Left ventricle myocardium inferior (tissue), 1 donor: ENCODE measurements at regions not wholly inside any gene's neighbourhood (a gene's known extent, or its start where the extent isn't known, plus 50 kb on each side); places are given as distances from the start of the nearest gene placed in this dataset.

ENCODE experiments used
- DNase-seq: peaks from one replicate; pipeline ENCODE4 v3.0.0-alpha.2; 2020
- H3K27ac ChIP-seq: fragments of 200-600 bp; replicated peaks from 2 replicates; pipeline ENCODE4 v1.8.0; 2021
- H3K27me3 ChIP-seq: fragments of 200-600 bp; 2 replicates; pipeline ENCODE4 v1.8.0; 2021; ENCODE audit warnings: low read depth
- H3K36me3 ChIP-seq: fragments of 200-600 bp; 2 replicates; pipeline ENCODE4 v1.8.0; 2021
- H3K4me1 ChIP-seq: fragments of 200-600 bp; 2 replicates; pipeline ENCODE4 v1.8.0; 2021
- H3K4me3 ChIP-seq: fragments of 200-600 bp; 2 replicates; pipeline ENCODE4 v1.8.0; 2021; ENCODE audit warnings: mild to moderate bottlenecking, moderate library complexity
- H3K9me3 ChIP-seq: fragments of 200-600 bp; replicated peaks from 2 replicates; pipeline ENCODE4 v1.8.0; 2021
- CTCF ChIP-seq: fragments of 200-600 bp; IDR thresholded peaks from 2 replicates; pipeline ENCODE4 v1.8.0; 2021; ENCODE audit warnings: antibody characterized with exemption, mild to moderate bottlenecking, borderline replicate concordance
- intact Hi-C: fragments of 100-400 bp; cut with micrococcal nuclease; formaldehyde crosslinking; loops from one replicate; pipeline ENCODE4 v1.11.0; 2022
- donor health status: DM: no; HTN: yes; CAD: no; lungs with severe emphysema.

- no peaks in the 10 kb centered on the region for H3K4me1 ChIP-seq
- no peak for TF ChIP-seq CTCF
- H3K9me3 ChIP-seq: no peaks in the 10 kb centered on the region
- no peaks in the 10 kb centered on the region for H3K36me3 ChIP-seq
- H3K27me3 ChIP-seq: no peaks in the 10 kb centered on the region
- no peak for DNase-seq
- intact Hi-C loops: no loop called here
- no peak overlapping the region for H3K27ac ChIP-seq
- no peak overlapping the region for H3K4me3 ChIP-seq
Observed at GRCh38 chr4:111178231-111178630, 555.4 kb upstream of the PITX2 start.

- Histone ChIP-seq H3K4me1 (no peaks in the 10 kb centered on the region), H3K4me3 (no peak overlapping the region), H3K36me3 (no peaks in the 10 kb centered on the region), H3K27me3 (no peaks in the 10 kb centered on the region), H3K27ac (no peak overlapping the region), H3K9me3 (no peaks in the 10 kb centered on the region)
- DNase-seq: no peak
- no peak for TF ChIP-seq CTCF
- intact Hi-C loops: no loop called here
Observed at GRCh38 chr4:111187108-111187507, 564.2 kb upstream of the PITX2 start.

- peaks cover 4% of the 10 kb centered on the region for H3K9me3 ChIP-seq
- no peak overlapping the region for H3K4me3 ChIP-seq
- DNase-seq: no peak
- H3K27ac ChIP-seq: no peak overlapping the region
- intact Hi-C loops: no loop called here
- no peaks in the 10 kb centered on the region for H3K4me1 ChIP-seq
- no peaks in the 10 kb centered on the region for H3K36me3 ChIP-seq
- H3K27me3 ChIP-seq: no peaks in the 10 kb centered on the region
- no peak for TF ChIP-seq CTCF
Observed at GRCh38 chr4:111198446-111198845, 575.6 kb upstream of the PITX2 start.

GRCh38 chr4:111204797-111205196 lies 581.9 kb upstream of the PITX2 start:
- no peaks in the 10 kb centered on the region for H3K4me1 ChIP-seq
- intact Hi-C loops: no loop called here
- H3K9me3 ChIP-seq: no peaks in the 10 kb centered on the region
- H3K27me3 ChIP-seq: no peaks in the 10 kb centered on the region
- no peak for TF ChIP-seq CTCF
- H3K27ac ChIP-seq: no peak overlapping the region
- H3K4me3 ChIP-seq: no peak overlapping the region
- DNase-seq: no peak
- no peaks in the 10 kb centered on the region for H3K36me3 ChIP-seq

- Histone ChIP-seq H3K9me3 (no peaks in the 10 kb centered on the region), H3K27me3 (no peaks in the 10 kb centered on the region), H3K27ac (no peak overlapping the region), H3K36me3 (no peaks in the 10 kb centered on the region), H3K4me1 (no peaks in the 10 kb centered on the region), H3K4me3 (no peak overlapping the region)
- no peak for TF ChIP-seq CTCF
- no peak for DNase-seq
- intact Hi-C loops: no loop called here
Observed at GRCh38 chr4:111208970-111209369, 586.1 kb upstream of the PITX2 start.

GRCh38 chr4:111209706-111210105 lies 586.8 kb upstream of the PITX2 start:
- Histone ChIP-seq H3K27me3 (no peaks in the 10 kb centered on the region), H3K4me1 (no peaks in the 10 kb centered on the region), H3K4me3 (no peak overlapping the region), H3K9me3 (no peaks in the 10 kb centered on the region), H3K36me3 (no peaks in the 10 kb centered on the region), H3K27ac (no peak overlapping the region)
- intact Hi-C loops: no loop called here
- no peak for DNase-seq
- no peak for TF ChIP-seq CTCF
